ENCODE measurements at regions not wholly inside any gene's neighbourhood (a gene's known extent, or its start where the extent isn't known, plus 50 kb on each side); places are given as distances from the start of the nearest gene placed in this dataset.

DNA sequence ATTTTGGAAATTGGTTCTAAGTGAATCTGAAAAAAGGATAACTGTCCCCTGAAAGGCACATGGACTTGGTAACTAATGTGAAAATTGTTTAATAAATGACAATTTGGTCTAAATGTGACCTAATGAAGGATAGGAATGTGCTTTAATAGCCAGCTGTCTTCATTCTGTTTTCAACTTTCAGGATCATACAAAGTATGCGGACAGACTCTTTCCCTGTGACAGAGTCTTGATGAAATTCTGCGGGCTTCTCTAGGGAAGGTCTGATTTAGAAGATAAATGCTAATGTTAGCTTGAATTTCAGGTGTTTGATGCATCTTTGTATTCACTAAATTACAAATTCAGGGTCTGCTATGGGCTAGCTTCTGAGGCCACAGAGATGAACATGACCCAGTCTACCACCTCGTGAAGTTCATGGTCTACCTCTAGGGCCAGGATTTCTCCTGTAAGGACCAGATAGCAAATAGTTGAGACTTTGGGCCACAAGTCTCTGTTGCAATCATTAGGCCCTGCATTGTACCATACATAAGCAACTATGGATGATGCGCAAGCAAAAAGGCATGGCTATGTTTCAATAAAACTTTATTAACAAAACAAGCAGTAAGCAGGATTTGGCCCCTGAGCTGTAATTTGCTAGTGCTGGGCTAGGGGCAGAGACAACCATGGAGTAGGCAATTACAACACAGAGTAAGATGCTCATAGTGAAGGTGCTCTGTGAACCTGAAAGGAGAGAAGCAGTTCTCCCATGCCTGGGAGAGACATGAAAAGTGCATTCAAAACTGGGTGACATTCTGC, 368.6 kb downstream of the INHBA start:
- DNase-seq (ENCODE audit: low read depth) = no peak
- TF ChIP-seq, protein P1, sequence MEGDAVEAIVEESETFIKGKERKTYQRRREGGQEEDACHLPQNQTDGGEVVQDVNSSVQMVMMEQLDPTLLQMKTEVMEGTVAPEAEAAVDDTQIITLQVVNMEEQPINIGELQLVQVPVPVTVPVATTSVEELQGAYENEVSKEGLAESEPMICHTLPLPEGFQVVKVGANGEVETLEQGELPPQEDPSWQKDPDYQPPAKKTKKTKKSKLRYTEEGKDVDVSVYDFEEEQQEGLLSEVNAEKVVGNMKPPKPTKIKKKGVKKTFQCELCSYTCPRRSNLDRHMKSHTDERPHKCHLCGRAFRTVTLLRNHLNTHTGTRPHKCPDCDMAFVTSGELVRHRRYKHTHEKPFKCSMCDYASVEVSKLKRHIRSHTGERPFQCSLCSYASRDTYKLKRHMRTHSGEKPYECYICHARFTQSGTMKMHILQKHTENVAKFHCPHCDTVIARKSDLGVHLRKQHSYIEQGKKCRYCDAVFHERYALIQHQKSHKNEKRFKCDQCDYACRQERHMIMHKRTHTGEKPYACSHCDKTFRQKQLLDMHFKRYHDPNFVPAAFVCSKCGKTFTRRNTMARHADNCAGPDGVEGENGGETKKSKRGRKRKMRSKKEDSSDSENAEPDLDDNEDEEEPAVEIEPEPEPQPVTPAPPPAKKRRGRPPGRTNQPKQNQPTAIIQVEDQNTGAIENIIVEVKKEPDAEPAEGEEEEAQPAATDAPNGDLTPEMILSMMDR (IDR thresholded peaks at IDR 0.05; ENCODE audit: low read length, missing control alignments) = no peak

DNA sequence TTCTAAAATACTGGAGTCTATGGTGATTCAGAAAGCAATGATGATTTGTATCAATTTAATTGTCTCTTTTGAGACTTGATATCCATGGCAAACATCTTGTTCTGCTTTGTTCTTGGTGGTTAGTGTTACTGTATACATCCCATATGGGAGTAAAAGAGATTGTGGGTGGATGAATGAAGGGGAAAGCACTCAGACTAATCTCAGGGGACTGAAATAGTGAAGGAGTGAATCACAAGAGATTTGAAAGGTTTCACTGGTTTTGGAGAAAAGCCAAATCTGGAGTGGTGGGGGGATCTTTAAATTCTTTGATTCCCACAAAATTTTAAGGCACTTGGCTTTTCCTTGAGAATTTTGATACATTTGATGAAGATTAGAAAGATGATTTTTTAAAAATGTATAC, 369.4 kb downstream of the INHBA start:
- TF ChIP-seq, protein P1 (IDR thresholded peaks at IDR 0.05; ENCODE audit: low read length, missing control alignments) = no peak
- peak; percentile 67 for DNase-seq (ENCODE audit: low read depth)
- H3K4me3 ChIP-seq (replicated peaks; ENCODE audit: low read depth, low read length) = no peak overlapping the region

More for the DNA sequence above, 368.6 kb downstream of the INHBA start:
- no peak overlapping the region for H3K4me3 ChIP-seq (replicated peaks; ENCODE audit: low read depth, low read length)

DNA sequence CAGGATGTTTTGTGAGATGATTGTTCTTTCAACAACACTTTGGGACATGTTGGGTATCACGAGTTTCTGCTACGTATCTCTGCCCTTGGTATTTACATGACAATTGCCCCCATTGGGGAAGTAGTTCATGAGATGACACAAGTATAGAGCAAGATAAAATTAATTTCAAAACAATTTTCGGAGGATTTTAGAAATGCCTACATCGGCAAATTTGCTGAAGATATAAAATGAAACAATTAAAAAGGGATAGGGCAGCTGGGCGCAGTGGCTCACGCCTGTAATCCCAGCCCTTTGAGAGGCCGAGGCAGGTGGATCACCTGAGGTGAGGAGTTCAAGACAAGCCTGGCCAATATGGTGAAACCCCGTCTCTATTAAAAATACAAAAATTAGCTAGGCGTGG, 371.7 kb downstream of the INHBA start:
- H3K4me3 ChIP-seq (replicated peaks; ENCODE audit: low read depth, low read length) = no peak overlapping the region
- DNase-seq (ENCODE audit: low read depth) = no peak
- TF ChIP-seq, protein P1 (IDR thresholded peaks at IDR 0.05; ENCODE audit: low read length, missing control alignments) = no peak

DNA sequence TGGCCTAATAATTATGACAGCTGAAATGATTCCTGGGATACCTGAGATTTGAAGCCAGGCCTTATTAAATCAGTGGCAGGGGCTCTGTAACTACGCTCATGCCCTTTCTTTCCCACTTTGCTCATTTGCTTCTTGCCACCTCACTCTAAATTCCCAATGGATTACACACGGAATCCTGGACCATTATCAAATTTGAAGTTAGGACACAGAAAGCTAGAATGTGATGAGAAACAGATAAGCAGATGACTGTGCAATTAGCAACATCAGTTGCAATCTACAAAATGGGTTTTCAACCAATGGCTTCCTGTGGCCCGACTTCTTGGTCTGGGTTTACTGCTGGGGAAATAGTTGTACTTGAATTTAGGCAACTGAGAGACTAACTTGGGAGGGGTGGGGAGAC, 374.3 kb downstream of the INHBA start:
- TF ChIP-seq, protein P1 (IDR thresholded peaks at IDR 0.05; ENCODE audit: low read length, missing control alignments) = no peak
- DNase-seq (ENCODE audit: low read depth) = peak; percentile 11
- no peak overlapping the region for H3K4me3 ChIP-seq (replicated peaks; ENCODE audit: low read depth, low read length)

DNA sequence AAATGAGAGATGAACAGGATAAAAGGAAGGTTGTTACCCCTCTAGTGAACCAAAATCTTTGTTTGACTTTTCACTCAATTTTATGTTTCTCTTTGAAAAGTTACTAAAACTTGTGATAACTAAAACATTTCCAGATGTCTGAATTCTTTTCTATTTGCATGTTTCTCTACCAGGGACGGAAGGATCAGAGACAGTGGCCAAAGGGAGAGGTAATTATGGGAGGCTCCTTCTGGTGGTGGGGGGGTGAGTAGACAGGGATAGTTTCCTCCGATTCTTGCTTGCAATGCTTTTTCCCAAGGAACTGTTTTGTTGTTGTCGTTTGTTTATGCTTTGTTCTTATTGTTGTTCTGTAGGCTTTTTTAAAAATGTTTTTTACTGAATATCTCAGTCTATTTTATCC, 374.8 kb downstream of the INHBA start:
- DNase-seq (ENCODE audit: low read depth) = no peak
- TF ChIP-seq, protein P1 (IDR thresholded peaks at IDR 0.05; ENCODE audit: low read length, missing control alignments) = no peak
- H3K4me3 ChIP-seq (replicated peaks; ENCODE audit: low read depth, low read length) = no peak overlapping the region

DNA sequence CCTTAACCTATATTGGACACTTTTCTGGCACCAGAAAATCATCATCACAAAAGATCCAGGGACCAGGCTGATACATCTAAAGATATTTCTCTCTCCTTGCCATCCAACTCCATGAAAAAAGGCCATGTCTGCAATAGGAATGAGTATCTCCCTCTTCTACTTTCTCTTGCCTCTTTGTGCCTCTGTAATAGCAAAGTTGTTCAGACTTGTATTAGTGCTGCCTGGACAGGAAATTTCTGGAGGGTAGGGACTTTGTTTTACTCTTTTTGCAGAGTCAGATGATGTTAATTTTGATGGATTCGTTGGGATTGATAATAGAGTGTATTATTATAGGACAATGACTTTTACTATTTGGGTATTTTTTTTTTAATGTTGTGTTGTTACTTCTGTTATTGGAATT, 376.3 kb downstream of the INHBA start:
- no peak overlapping the region for H3K4me3 ChIP-seq (replicated peaks; ENCODE audit: low read depth, low read length)
- DNase-seq (ENCODE audit: low read depth) = no peak
- TF ChIP-seq, protein P1 (IDR thresholded peaks at IDR 0.05; ENCODE audit: low read length, missing control alignments) = no peak

DNA sequence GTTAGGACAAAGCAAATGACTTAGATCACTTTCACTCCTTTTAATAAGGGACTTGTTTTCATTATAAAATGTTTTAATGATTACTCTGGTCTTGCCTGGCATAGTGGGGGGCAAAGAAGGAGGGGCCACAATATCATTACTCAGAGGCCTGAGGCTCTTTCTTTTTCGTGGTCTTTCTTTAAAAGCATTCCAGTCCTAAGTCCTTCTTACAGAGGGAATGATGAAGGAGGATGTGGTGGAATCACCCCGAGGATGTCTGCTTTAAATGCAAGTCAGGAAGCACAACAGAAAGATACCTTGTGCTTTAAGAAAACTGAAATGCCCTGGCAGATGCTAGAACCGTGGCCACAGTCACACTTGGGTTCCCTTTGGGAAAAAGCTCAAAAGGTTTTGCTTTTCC, 379.1 kb downstream of the INHBA start:
- TF ChIP-seq, protein P1 (IDR thresholded peaks at IDR 0.05; ENCODE audit: low read length, missing control alignments) = no peak
- no peak overlapping the region for H3K4me3 ChIP-seq (replicated peaks; ENCODE audit: low read depth, low read length)
- no peak for DNase-seq (ENCODE audit: low read depth)

Data from fibroblast of pulmonary artery (primary cell).